HG03342 (cell line): ENCODE measurements at regions not wholly inside any gene's neighbourhood (a gene's known extent, or its start where the extent isn't known, plus 50 kb on each side); places are given as distances from the start of the nearest gene placed in this dataset.

Experiments
- ATAC-seq: cut with Tn5 transposase; IDR thresholded peaks from one replicate; pipeline ENCODE4 v1.9.1; 2021; ENCODE audit warnings: mild to moderate bottlenecking, moderate library complexity; ENCODE audit not compliant: unreplicated experiment

GRCh38 chr11:26076233-26076990 is 255.5 kb upstream of the ANO3 start:
- no peak for ATAC-seq

- no peak for ATAC-seq
These were observed 253.6 kb upstream of the ANO3 start for GRCh38 chr11:26078231-26078821.

GRCh38 chr11:26084313-26084712 is 247.6 kb upstream of the ANO3 start:
- no peak for ATAC-seq

- no peak for ATAC-seq
These were observed 245.9 kb upstream of the ANO3 start for GRCh38 chr11:26086028-26086427.

- peak; percentile 97 for ATAC-seq
These were observed 244.6 kb upstream of the ANO3 start for GRCh38 chr11:26087120-26087935.

GRCh38 chr11:26088391-26088790 is 243.5 kb upstream of the ANO3 start:
- ATAC-seq = no peak

- ATAC-seq = no peak
These were observed 241.3 kb upstream of the ANO3 start for GRCh38 chr11:26090651-26091050.

GRCh38 chr11:26093206-26093605 is 238.7 kb upstream of the ANO3 start:
- ATAC-seq = no peak

- no peak for ATAC-seq
These were observed 236.6 kb upstream of the ANO3 start for GRCh38 chr11:26095340-26095739.

GRCh38 chr11:26096451-26096850 is 235.5 kb upstream of the ANO3 start:
- ATAC-seq = no peak

GRCh38 chr11:26102325-26102724 is 229.6 kb upstream of the ANO3 start:
- ATAC-seq = no peak

- no peak for ATAC-seq
These were observed 226.0 kb upstream of the ANO3 start for GRCh38 chr11:26105762-26106423.

GRCh38 chr11:26106726-26107125 is 225.2 kb upstream of the ANO3 start:
- no peak for ATAC-seq

GRCh38 chr11:26109658-26110368 is 222.1 kb upstream of the ANO3 start:
- ATAC-seq = no peak

- no peak for ATAC-seq
These were observed 219.7 kb upstream of the ANO3 start for GRCh38 chr11:26112264-26112663.

- no peak for ATAC-seq
These were observed 210.5 kb upstream of the ANO3 start for GRCh38 chr11:26121466-26121865.

- no peak for ATAC-seq
These were observed 205.2 kb upstream of the ANO3 start for GRCh38 chr11:26126741-26127140.

GRCh38 chr11:26127336-26127735 is 204.6 kb upstream of the ANO3 start:
- no peak for ATAC-seq

GRCh38 chr11:26131406-26131805 is 200.5 kb upstream of the ANO3 start:
- ATAC-seq = no peak

- no peak for ATAC-seq
These were observed 197.9 kb upstream of the ANO3 start for GRCh38 chr11:26134053-26134452.
